ENCODE measurements at regions not wholly inside any gene's neighbourhood (a gene's known extent, or its start where the extent isn't known, plus 50 kb on each side); places are given as distances from the start of the nearest gene placed in this dataset.

- TF ChIP-seq SP1 (IDR thresholded peaks at IDR 0.05) = no peak
- TF ChIP-seq SUZ12 (IDR thresholded peaks at IDR 0.05) = no peak
- no peak for TF ChIP-seq ELF4 (IDR thresholded peaks at IDR 0.05)
- no peak for TF ChIP-seq PKNOX1 (IDR thresholded peaks at IDR 0.05)
- no peak for TF ChIP-seq FOXK2 (IDR thresholded peaks at IDR 0.05)
- TF ChIP-seq ARNT (IDR thresholded peaks at IDR 0.05) = no peak
- TF ChIP-seq NFRKB (IDR thresholded peaks at IDR 0.05) = no peak
- TF ChIP-seq ZNF384 (IDR thresholded peaks at IDR 0.05) = no peak
- TF ChIP-seq FOXA1 (IDR thresholded peaks at IDR 0.05) = no peak
Measured at GRCh38 chr13:65679240-65679639, 1550.9 kb downstream of the PCDH9 start.

Data from HEK293T (cell line).